ENCODE measurements at regions not wholly inside any gene's neighbourhood (a gene's known extent, or its start where the extent isn't known, plus 50 kb on each side); places are given as distances from the start of the nearest gene placed in this dataset.

- DNase-seq (ENCODE audit: low spot score) (no peak), FAIRE-seq (no peak), ATAC-seq (no peak)
- BruUV-seq (replicated peaks): no TSS peak
- Histone ChIP-seq H2AFZ (ENCODE audit: low read length) (no peak overlapping the region), H3K9ac (ENCODE audit: insufficient read depth, low read depth, low read length) (no peak overlapping the region), H3K36me3 (replicated peaks in 1 of 2; ENCODE audit: control insufficient read depth in 1 of 2, insufficient read depth in 2 of 2, low read length in 2 of 2) (no peaks in the 10 kb centered on the region), H3K27ac (ENCODE audit: extremely low read length, insufficient read depth, low read length) (no peak overlapping the region), H3K4me2 (ENCODE audit: low read depth, low read length) (no peak overlapping the region), H3K4me3 (replicated peaks in 1 of 3; ENCODE audit: insufficient read depth in 1 of 3, low read depth in 2 of 3, low read length in 3 of 3) (no peak overlapping the region), H3K9me3 (ENCODE audit: low read length) (no peaks in the 10 kb centered on the region), H3K79me2 (ENCODE audit: insufficient read depth, low read length) (no peaks in the 10 kb centered on the region), H3K27me3 (ENCODE audit: control insufficient read depth in 1 of 2, insufficient read depth in 2 of 2, low read length in 2 of 2) (peaks cover 0 to 30% of the 10 kb centered on the region in 2 experiments; a peak in 2 of 5 replicates), H4K20me1 (ENCODE audit: insufficient read depth, low read length) (no peaks in the 10 kb centered on the region), H3K4me1 (ENCODE audit: insufficient read depth, low read length) (no peaks in the 10 kb centered on the region)
- in situ Hi-C loops (cut with HindIII; ENCODE audit: extremely low pct_ligation_motif_present, low pct_unique_long_range_greater_than_20kb): no loop called here
- intact Hi-C loops (cut with micrococcal nuclease; ENCODE audit: unreplicated experiment): no loop called here
- no peak for TF ChIP-seq KDM6A (CRISPR knock-in tag; IDR thresholded peaks at IDR 0.05; ENCODE audit: low read depth)
- TF ChIP-seq WIZ (CRISPR knock-in tag; IDR thresholded peaks at IDR 0.05): no peak
- TF ChIP-seq GABPA (IDR thresholded peaks at IDR 0.05; ENCODE audit: low read depth, low read length): no peak
- TF ChIP-seq GABPA (CRISPR knock-in tag; IDR thresholded peaks at IDR 0.05; ENCODE audit: low read depth): no peak
- no peak for TF ChIP-seq GLI4 (CRISPR knock-in tag; IDR thresholded peaks at IDR 0.05; ENCODE audit: borderline replicate concordance)
- no peak for TF ChIP-seq CAMTA2 (CRISPR knock-in tag; IDR thresholded peaks at IDR 0.05; ENCODE audit: borderline replicate concordance)
- TF ChIP-seq RORA (CRISPR knock-in tag; IDR thresholded peaks at IDR 0.05): no peak
- TF ChIP-seq ZGPAT (CRISPR knock-in tag; IDR thresholded peaks at IDR 0.05): no peak
- no peak for TF ChIP-seq SRSF4 (IDR thresholded peaks at IDR 0.05; ENCODE audit: low read depth, low read length, poor library complexity, severe bottlenecking)
- no peak for TF ChIP-seq ZNF274 (CRISPR knock-in tag; IDR thresholded peaks at IDR 0.05)
- TF ChIP-seq TFDP2 (CRISPR knock-in tag; IDR thresholded peaks at IDR 0.05): no peak
- no peak for TF ChIP-seq SP1 (IDR thresholded peaks at IDR 0.05)
- TF ChIP-seq SP1 (CRISPR knock-in tag; IDR thresholded peaks at IDR 0.05): no peak
- TF ChIP-seq ZNF749 (CRISPR knock-in tag; IDR thresholded peaks at IDR 0.05; ENCODE audit: borderline replicate concordance): no peak
- TF ChIP-seq CC2D1A (CRISPR knock-in tag; IDR thresholded peaks at IDR 0.05): no peak
- TF ChIP-seq ZNF576 (CRISPR knock-in tag; IDR thresholded peaks at IDR 0.05): no peak
- TF ChIP-seq PCBP2 (optimal IDR thresholded peaks at IDR 0.05; ENCODE audit: low read depth, low read length, poor library complexity, severe bottlenecking): no peak
- no peak for TF ChIP-seq ARNT2 (CRISPR knock-in tag; IDR thresholded peaks at IDR 0.05; ENCODE audit: low read depth)
- no peak for TF ChIP-seq ATF7-NPFF (CRISPR knock-in tag; IDR thresholded peaks at IDR 0.05; ENCODE audit: low read depth)
- TF ChIP-seq HOXA5 (CRISPR knock-in tag; IDR thresholded peaks at IDR 0.05): no peak
- POLR2A ChIA-PET: no interaction called here
- CTCF ChIA-PET (ENCODE audit: low intra/inter-chr PET ratio, low total read pairs): no interaction called here
- 1% methylated on average over 5 of the region's 6 CpGs for WGBS (ENCODE audit: low lambda C conversion rate)
Measured at GRCh38 chr11:44382118-44382517, 72.2 kb upstream of the ALX4 start.
